Skin epidermis (tissue), 12 donors: ENCODE measurements at regions not wholly inside any gene's neighbourhood (a gene's known extent, or its start where the extent isn't known, plus 50 kb on each side); places are given as distances from the start of the nearest gene placed in this dataset.
A peak's percentile ranks its signal among the peaks of the same experiment; 100 is the strongest.
"Not testable (repeated sequence)": the region's sequence is repeated elsewhere in the genome, so short reads cannot be mapped to it uniquely, and the experiment has no call there.

Experiments
- H3K27ac ChIP-seq, 21 experiments: fragments of 200-600 bp; sonication (generic) in 11 of 21; one replicate each; pipeline ENCODE4 v1.5.0; 2020; ENCODE audit warnings: mild to moderate bottlenecking in 3 of 21, inconsistent platforms in 2 of 21, moderate library complexity in 2 of 21
- H3K4me3 ChIP-seq, 7 experiments: fragments of 200-600 bp; sonication (generic) in 2 of 7; one replicate each; pipeline ENCODE4 v1.5.0; 2020; ENCODE audit warnings: inconsistent platforms in 2 of 7, mild to moderate bottlenecking in 2 of 7, moderate library complexity in 1 of 7

DNA sequence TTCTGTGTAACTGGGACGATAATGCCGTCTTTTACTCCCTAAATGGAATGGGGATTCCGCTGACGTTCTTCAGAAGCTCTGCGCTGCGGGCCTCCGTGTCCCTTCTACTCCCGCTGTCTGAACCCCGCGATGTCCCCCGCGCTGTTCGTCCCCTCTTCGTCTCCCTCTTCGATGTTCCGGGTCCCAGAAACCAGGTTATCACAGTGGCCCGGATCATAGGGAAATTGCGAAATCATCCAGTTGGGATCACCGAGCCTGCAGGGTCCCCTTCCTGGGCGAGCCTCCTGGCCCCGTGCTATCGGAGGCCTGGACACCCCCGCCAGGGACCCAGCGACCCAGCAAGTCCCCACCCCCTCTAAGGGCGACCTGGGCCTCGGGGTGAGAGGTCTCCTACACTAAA is 154.2 kb downstream of the PPIAL4G start:
- Histone ChIP-seq H3K27ac (no peak overlapping the region), H3K4me3 (no peak overlapping the region)

DNA sequence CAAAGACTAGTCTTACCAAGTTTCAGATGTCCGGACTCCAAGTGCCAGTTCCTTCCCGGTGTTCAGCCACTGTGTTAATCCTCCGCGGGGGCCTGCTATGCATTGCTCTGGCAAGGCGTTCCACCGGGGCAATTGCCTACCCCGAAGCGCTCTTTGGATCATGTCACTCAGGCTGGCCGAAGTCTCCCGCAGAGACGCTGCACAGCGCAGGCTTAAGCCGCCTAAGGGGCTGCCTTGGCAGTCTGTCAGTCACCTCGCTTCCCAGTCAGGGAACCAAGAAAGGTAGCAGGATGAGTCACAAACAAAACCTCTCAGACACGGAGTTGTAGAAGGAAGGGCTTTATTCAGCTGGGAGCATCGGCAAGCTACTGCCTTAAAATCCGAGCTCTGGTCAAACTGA is 158.1 kb downstream of the PPIAL4G start:
- not testable (repeated sequence) for H3K4me3 ChIP-seq, H3K27ac ChIP-seq

DNA sequence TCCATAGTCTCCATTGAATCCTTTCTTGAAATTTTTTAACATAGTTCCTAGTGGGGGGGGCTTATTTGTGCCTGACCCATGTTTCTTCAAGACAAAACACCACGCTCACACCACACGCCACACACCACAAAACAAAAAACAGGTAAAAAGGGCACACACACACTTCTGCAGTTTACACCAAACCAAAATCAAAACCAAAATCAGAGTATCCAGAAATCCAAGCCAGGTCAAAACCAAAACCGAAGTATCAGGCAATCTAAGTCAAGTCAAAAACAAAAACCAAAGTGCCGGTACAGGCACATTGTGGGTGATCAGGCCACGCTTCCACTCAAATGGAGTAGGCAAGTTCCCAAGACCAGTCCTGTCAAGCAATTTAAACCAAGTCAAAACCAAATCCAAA is 158.6 kb downstream of the PPIAL4G start:
- not testable (repeated sequence) for H3K4me3 ChIP-seq, H3K27ac ChIP-seq

DNA sequence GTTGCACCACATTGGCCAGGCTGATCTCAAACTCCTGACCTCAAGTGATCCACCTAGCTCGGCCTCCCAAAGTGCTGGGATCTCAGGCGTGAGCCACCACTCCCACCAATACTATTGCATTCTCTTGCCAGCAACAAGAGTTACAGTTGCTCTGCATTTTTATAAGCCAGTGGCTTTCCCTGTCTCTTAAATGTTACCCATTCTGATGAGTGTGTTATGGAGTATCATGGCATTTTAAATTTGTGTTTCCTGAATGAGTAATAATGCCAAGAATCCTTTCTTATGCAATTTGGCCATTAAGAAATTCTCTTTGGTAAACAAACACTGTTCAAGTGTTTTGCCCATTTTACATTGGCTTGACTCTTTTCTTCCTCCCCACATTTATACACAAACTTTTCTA is 163.0 kb downstream of the PPIAL4G start:
- not testable (repeated sequence) for H3K27ac ChIP-seq, H3K4me3 ChIP-seq

DNA sequence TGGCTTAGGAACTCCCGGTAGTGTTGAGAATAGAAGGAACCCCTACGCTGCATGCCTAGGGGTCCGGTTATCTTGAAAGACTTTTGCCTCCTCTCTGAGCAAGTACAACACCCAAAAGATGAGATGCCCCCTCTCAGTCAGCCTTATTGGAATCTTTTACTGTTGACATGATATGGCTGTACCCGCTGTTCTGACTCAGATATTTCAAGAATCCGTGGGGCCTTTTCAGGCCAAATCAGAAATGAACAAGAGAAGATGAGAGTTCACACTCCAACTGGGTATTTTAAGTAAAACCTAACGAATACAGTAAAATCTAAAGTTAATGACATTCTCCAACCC is 164.2 kb downstream of the PPIAL4G start:
- peak overlapping the region in 5 of 21 experiments; percentile 1 to 58 (median 27) for H3K27ac ChIP-seq
- H3K4me3 ChIP-seq, result peak overlapping the region in 6 of 7 experiments; percentile 13 to 29 (median 26)

GRCh38 chr1:148318123-148318903 is 164.8 kb downstream of the PPIAL4G start:
- H3K4me3 ChIP-seq, result peak overlapping the region; percentile 6 to 29 (median 24)
- H3K27ac ChIP-seq, result peak overlapping the region in 8 of 21 experiments; percentile 1 to 58 (median 22)

DNA sequence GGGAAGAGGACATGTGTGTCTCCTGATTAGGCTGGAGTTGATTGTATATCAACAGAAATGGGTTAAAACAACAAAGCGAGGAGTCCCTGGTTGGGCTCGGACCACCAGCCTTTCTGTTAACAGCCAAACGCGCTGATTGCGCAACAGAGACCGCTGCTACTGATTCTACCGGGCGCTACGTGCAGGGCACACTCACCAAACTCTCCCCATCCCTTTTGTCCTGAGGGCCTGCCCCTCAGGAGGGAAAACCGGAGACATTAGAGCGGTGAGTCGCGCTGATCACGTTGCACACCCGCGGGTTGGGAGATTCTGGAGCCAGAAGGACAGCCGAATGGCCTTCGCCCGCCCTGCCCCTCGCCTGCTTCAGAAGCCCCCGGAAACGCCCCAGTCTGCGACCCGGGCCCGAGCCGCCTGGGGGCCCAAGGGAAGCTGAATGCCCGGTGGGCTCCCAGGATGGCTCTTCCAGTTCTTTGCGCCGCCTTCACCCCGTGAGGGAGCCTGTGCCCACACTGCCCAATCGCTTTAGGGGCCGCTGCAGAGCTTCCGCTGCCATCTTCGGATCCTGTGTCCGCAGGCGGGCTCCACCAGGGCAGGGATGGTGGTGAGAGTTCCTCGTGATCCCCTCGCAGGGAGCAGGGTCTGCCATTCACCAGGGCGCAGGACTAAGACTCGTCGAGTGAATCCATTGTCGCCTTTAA is 165.4 kb upstream of the NBPF11 start:
- H3K27ac ChIP-seq, result peak overlapping the region in 1 of 21 experiments; percentile 1
- H3K4me3 ChIP-seq, result peak overlapping the region in 2 of 7 experiments; percentile 28 to 29

- no peak overlapping the region for H3K4me3 ChIP-seq
- H3K27ac ChIP-seq, result no peak overlapping the region
Measured at GRCh38 chr1:148315071-148315811, 163.2 kb upstream of the NBPF11 start.

GRCh38 chr1:148310807-148311206 is 158.7 kb upstream of the NBPF11 start:
- H3K4me3 ChIP-seq, result no peak overlapping the region
- no peak overlapping the region for H3K27ac ChIP-seq

- no peak overlapping the region for H3K4me3 ChIP-seq
- no peak overlapping the region for H3K27ac ChIP-seq
Measured at GRCh38 chr1:148309940-148310500, 157.9 kb upstream of the NBPF11 start.

- H3K4me3 ChIP-seq, result no peak overlapping the region
- no peak overlapping the region for H3K27ac ChIP-seq
Measured at GRCh38 chr1:148308832-148309458, 156.9 kb upstream of the NBPF11 start.

DNA sequence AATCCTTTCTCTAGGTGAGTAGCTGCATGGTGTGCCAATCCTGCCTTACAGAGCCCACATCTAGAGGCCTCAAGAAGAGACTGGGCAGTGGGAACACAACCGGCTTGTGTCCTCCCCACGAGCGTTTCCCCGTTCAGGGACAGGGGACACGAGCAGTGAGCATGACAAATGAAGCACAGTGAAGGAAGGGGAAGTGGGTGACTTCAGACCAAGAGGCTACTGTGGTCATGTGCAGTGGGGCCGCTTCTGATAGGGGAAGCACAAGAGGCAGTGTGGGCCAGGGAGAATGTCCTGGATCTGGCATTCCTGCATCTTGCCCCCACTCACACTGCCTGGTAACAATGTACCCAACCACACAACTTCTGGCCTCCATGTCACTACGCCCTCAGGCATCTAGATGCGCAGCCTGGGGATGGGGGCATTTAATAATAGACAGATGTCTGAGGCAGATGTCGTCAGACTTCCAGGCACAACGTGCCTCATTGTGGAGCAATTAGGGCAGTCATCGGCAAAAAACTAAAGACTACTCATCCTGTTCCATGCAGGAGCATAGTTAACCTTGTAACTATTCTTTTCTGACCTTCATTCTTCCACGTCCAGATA is 155.6 kb upstream of the NBPF11 start:
- H3K27ac ChIP-seq, result no peak overlapping the region
- H3K4me3 ChIP-seq, result no peak overlapping the region

GRCh38 chr1:148304935-148305334 is 152.9 kb upstream of the NBPF11 start:
- not testable (repeated sequence) for H3K27ac ChIP-seq, H3K4me3 ChIP-seq

DNA sequence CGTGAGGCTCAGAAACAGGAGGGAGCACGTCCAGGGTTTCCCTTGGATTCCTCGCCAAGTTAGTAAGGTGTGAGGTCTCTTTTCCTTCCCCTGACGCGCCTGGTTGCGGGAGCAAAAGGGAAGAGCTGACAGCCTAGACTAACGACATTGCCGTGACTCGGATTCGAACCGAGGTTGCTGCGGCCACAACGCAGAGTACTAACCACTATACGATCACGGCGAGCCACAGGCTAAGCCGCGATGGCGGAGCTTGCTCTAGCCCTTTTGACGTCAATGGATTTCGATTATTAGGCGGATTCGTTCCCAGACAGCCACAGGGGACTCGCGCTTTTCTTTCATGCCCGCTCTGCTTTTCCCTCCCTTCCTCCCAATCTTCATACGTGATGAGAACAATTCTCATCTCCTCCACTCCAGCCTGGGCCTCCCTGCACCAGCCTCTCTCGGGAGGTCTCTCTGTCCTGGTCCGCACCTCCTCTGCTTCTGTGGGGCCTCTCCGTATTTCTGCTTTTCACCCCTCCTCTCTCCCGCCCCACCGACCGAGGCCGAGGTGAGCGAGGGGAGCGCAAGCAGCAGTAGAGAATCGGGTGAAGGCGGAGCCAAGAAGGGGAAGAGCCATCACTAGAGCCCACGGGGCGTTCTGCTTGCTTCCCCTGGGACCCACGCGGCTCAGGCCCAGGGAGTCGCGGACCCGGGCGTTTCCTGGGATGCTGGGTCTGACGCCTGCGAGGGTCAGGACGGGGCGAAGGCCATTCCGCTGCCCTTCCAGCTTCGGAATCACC is 150.7 kb upstream of the NBPF11 start:
- H3K4me3 ChIP-seq, result peak overlapping the region; percentile 4 to 36 (median 22)
- H3K27ac ChIP-seq, result peak overlapping the region in 1 of 21 experiments; percentile 33

- not testable (repeated sequence) for H3K4me3 ChIP-seq, H3K27ac ChIP-seq
Measured at GRCh38 chr1:148297852-148298251, 145.8 kb upstream of the NBPF11 start.

DNA sequence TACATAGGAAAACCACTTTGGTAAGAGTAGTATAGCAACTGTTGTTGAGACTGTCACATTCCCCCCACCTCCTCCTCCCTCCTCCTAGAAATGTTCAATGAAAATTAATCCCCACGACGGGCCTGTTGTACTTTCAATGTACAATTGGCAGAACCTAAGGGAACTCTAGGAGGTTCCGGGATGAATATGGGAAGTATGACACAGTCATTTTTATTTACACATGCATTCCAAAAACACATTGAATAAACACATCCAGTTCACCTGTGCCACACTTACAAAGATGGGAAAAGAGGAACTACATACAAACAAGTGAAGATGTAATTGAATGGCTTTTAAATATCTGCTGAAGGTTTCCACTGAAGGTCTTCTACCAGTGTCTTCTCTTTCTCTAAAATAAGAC is 144.4 kb upstream of the NBPF11 start:
- H3K27ac ChIP-seq, result no peak overlapping the region

DNA sequence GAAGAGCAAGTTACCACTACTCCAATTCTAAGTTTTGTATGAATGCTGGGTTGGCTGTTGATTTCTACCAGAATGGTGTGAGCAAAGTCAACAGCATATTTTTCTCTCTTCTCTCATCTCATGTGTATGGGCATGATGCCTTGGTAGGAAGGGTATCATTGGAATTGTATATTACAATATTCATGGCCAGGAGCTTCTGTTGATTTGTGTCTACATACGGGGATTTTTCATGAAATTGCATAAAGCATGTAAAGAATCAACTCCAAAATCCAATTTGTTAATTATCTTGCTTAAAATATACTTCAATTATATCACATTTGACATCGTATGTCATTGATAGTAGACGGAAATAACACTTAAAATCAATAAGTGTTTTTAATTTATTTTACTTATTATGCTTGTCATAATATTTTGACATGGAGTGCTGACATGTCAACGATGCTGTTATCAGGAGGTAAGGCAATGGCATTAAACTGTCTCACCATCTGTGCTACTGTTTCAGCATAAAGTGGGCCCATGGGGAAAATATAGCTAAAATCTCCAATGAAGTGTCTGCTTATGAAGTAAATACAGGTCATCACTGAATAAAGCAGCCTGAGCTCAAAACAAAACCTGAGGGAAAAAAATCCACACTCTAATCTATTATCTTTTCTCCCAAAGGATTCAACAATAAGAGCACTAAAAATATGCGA is 142.2 kb upstream of the NBPF11 start:
- Histone ChIP-seq H3K4me3 (no peak overlapping the region), H3K27ac (no peak overlapping the region)

More for the DNA sequence above, 144.4 kb upstream of the NBPF11 start:
- no peak overlapping the region for H3K4me3 ChIP-seq

- H3K4me3 ChIP-seq, result no peak overlapping the region
- H3K27ac ChIP-seq, result no peak overlapping the region
Measured at GRCh38 chr1:148293651-148294050, 141.6 kb upstream of the NBPF11 start.
